T-cell (primary cell): ENCODE measurements at regions not wholly inside any gene's neighbourhood (a gene's known extent, or its start where the extent isn't known, plus 50 kb on each side); places are given as distances from the start of the nearest gene placed in this dataset.

Experiments
- ATAC-seq, 4 experiments: fragments of 200-7000 bp in 3 of 4; fragments of 150-1000 bp in 1 of 4; cut with Tn5 transposase; replicated peaks in 1 of 4; 1 replicate in 3 of 4; 2 replicates in 1 of 4; pipeline ENCODE4 v1.10.0; 2021; ENCODE audit warnings: moderate library complexity in 3 of 4, mild to moderate bottlenecking in 2 of 4, moderate number of reproducible peaks in 1 of 4
- CTCF ChIA-PET, 2 donors: fragments of 300-600 bp; sonication (Branson Sonifier 250); formaldehyde crosslinking; loops; one replicate each; lab custom pipeline; 2022; ENCODE audit warnings: antibody characterized with exemption in 2 of 2; lab: Charles Lee
- POLR2A ChIA-PET, 2 donors: fragments of 300-600 bp; sonication (Branson Sonifier 250); formaldehyde crosslinking; loops; one replicate each; lab custom pipeline; 2022; ENCODE audit warnings: antibody characterized with exemption in 2 of 2; lab: Charles Lee
- DNase-seq, 35 experiments: peaks; one replicate each; pipeline versions ENCODE4 v3.0.0 to v3.0.0-alpha.2; 2013 to 2023
- H3K27ac ChIP-seq: one replicate; pipeline ENCODE4 v1.5.1; 2013; ENCODE audit warnings: low read length
- H3K27me3 ChIP-seq, 2 experiments: replicated peaks in 1 of 2; 1 replicate in 1 of 2; 2 replicates in 1 of 2; pipeline versions ENCODE4 v1.6.1 to v1.7.0; 2013; ENCODE audit warnings: low read length in 1 of 2, mixed read lengths in 1 of 2; ENCODE audit not compliant: control insufficient read depth in 2 of 2, insufficient read depth in 2 of 2; ENCODE audit errors: extremely low read depth in 1 of 2
- H3K36me3 ChIP-seq, 2 donors: 1 replicate in 1 of 2; 2 replicates in 1 of 2; pipeline versions ENCODE4 v1.6.1 to v1.7.0; 2013; ENCODE audit warnings: low read length in 1 of 2; ENCODE audit not compliant: control insufficient read depth in 2 of 2, insufficient read depth in 1 of 2; ENCODE audit errors: extremely low read depth in 1 of 2
- H3K4me1 ChIP-seq, 2 experiments: 1 replicate in 1 of 2; 2 replicates in 1 of 2; pipeline versions ENCODE4 v1.6.1 to v1.7.0; 2013; ENCODE audit warnings: low read length in 2 of 2, mixed read lengths in 1 of 2; ENCODE audit not compliant: insufficient read depth in 2 of 2, control insufficient read depth in 1 of 2; ENCODE audit errors: extremely low read depth in 1 of 2
- H3K4me3 ChIP-seq, 2 donors: 1 replicate in 1 of 2; 2 replicates in 1 of 2; pipeline versions ENCODE4 v1.5.1 to v1.7.0; 2013; ENCODE audit warnings: mild to moderate bottlenecking in 2 of 2, low read length in 1 of 2, moderate library complexity in 1 of 2; ENCODE audit not compliant: control insufficient read depth in 1 of 2; ENCODE audit errors: extremely low read depth in 1 of 2
- H3K9me3 ChIP-seq: 2 replicates; pipeline ENCODE4 v1.7.0; 2013
- H3K27ac Mint-ChIP-seq, 2 donors: one replicate each; pipeline ENCODE4 v1.8.0; 2020 to 2021; ENCODE audit warnings: mild to moderate bottlenecking in 2 of 2, mixed read lengths in 2 of 2
- H3K27me3 Mint-ChIP-seq, 2 donors: one replicate each; pipeline ENCODE4 v1.8.0; 2021 to 2022; ENCODE audit warnings: mixed read lengths in 2 of 2
- H3K36me3 Mint-ChIP-seq: one replicate; pipeline ENCODE4 v1.8.0; 2021; ENCODE audit warnings: mixed read lengths
- H3K4me1 Mint-ChIP-seq, 3 donors: one replicate each; pipeline ENCODE4 v1.8.0; 2020 to 2022; ENCODE audit warnings: mixed read lengths in 3 of 3, mild to moderate bottlenecking in 1 of 3
- H3K4me3 Mint-ChIP-seq, 3 donors: one replicate each; pipeline ENCODE4 v1.8.0; 2020 to 2022; ENCODE audit warnings: mild to moderate bottlenecking in 3 of 3, mixed read lengths in 3 of 3, moderate library complexity in 3 of 3
- H3K9me3 Mint-ChIP-seq, 3 donors: one replicate each; pipeline ENCODE4 v1.8.0; 2020 to 2022; ENCODE audit warnings: mixed read lengths in 3 of 3
- WGBS: methylation state at CpG from one replicate; pipeline ENCODE4 v1.1.5; 2013; ENCODE audit warnings: missing lambda C conversion rate; ENCODE audit not compliant: insufficient coverage; 5-methylcytosine and 5-hydroxymethylcytosine counted together

DNA sequence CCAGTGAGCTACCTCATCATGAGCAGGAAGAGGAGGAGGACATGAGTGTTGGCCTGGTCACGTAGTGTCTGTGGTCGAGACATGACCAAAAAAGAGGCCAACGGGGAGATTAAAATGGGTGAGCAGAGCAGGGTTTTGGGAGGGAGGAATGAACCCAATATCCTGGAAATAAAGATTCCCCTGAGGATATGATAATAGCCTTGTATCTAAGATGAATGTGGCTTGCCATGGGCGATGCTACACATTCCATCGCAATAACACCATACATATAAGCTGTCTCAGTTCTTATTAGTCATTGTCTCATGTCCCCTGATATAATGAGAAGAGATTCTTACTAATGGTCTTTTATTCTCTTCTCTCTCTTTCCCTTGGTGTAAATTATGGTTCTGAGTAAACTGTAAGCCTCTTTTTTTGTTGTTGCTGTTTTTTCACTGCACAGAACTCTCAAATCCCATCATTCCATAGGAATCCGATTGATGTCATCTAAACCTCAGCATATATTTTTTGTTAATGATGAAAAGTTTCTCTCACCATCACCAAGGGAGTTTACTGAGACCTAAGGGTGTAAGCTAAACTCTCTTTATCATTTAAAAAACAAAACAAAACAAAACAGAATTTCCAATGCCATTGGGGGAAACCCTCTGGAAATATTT is 550.4 kb upstream of the AMELY start:
- 73% methylated on average over 2 of the region's 6 CpGs for WGBS
- H3K27ac Mint-ChIP-seq: no peak overlapping the region

DNA sequence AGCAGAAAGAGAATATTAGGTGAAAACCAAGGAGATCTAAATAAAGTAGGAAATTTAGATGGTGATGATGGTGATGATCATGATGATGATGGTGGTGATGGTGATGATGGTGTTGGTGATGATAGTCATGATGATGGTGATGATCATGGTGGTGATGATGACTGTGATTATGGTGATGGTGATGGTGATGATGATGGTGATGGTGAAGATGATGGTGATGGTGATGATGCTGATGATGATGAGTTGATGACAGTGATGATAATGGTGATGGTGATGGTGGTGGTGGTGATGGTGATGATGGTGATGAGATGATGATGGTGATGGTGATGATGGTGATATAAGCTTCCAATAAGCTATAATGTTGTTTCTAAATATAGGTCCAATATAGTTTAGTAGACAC is 548.2 kb upstream of the AMELY start:
- Mint-ChIP-seq H3K4me1 (no peaks in the 10 kb centered on the region), H3K36me3 (no peaks in the 10 kb centered on the region), H3K27ac (no peak overlapping the region), H3K27me3 (peaks cover 0 to 15% of the 10 kb centered on the region in 2 donors), H3K9me3 (no peaks in the 10 kb centered on the region), H3K4me3 (no peak overlapping the region)
- CTCF ChIA-PET: no interaction called here
- ATAC-seq (no peak), DNase-seq (no peak)
- POLR2A ChIA-PET: no interaction called here
- H3K36me3 ChIP-seq: no peaks in the 10 kb centered on the region
- no peak overlapping the region for H3K4me3 ChIP-seq
- no peaks in the 10 kb centered on the region for H3K9me3 ChIP-seq
- no peak overlapping the region for H3K27ac ChIP-seq
- H3K27me3 ChIP-seq: no peaks in the 10 kb centered on the region
- no peaks in the 10 kb centered on the region for H3K4me1 ChIP-seq

More for the DNA sequence above, 550.4 kb upstream of the AMELY start:
- Mint-ChIP-seq H3K27me3 (peaks cover 0 to 16% of the 10 kb centered on the region in 2 donors), H3K36me3 (no peaks in the 10 kb centered on the region), H3K4me1 (no peaks in the 10 kb centered on the region), H3K4me3 (no peak overlapping the region), H3K9me3 (no peaks in the 10 kb centered on the region)
- Histone ChIP-seq H3K27ac (no peak overlapping the region), H3K4me1 (no peaks in the 10 kb centered on the region), H3K27me3 (peaks cover 0 to 2% of the 10 kb centered on the region in 2 experiments), H3K36me3 (no peaks in the 10 kb centered on the region), H3K4me3 (no peak overlapping the region), H3K9me3 (no peaks in the 10 kb centered on the region)
- ChIA-PET CTCF (no interaction called here), POLR2A (no interaction called here)
- ATAC-seq: no peak
- no peak for DNase-seq

DNA sequence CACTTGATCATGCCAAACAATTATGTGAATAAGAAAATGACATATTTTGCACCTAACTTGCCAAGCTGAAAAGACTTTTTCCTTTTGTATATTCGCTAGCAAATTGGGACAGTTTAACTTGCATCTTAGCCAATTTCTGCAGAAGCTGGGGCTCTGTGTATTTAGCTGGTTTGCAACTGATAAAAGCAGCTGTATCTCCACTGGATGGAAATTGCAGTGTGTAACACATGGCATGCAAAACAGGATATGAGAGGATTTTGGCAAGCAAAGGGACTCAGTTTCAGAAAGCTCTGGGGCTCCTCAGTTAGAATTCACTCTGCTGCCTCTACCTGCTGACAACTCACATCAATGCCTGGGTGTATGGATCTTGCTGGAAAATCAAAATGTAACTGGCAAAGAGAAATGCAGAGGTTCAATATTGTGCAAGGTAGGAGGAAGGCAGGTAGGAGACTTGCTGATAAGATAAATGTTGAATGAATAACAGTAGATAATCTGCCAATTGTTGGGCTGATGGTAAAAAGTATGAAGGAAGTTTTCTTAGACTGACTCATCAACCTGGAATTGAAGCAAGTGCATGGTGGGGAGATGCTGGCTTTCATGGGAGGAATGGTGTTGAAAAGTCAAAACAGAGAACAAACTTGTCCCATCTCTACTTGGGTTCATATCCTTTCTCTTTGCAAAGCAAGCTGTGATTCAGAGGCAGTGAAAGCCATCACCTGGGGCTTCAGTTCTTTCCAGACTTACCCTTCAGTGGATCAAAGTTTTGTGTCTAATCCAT is 546.9 kb upstream of the AMELY start:
- Mint-ChIP-seq H3K9me3 (no peaks in the 10 kb centered on the region), H3K4me1 (no peaks in the 10 kb centered on the region), H3K36me3 (no peaks in the 10 kb centered on the region), H3K4me3 (no peak overlapping the region), H3K27ac (no peak overlapping the region), H3K27me3 (peaks cover 0 to 17% of the 10 kb centered on the region in 2 donors)
- CTCF ChIA-PET: no interaction called here
- H3K27me3 ChIP-seq: no peaks in the 10 kb centered on the region
- no peak overlapping the region for H3K27ac ChIP-seq
- no CpG with 5 or more reads among the region's 1 CpG for WGBS
- no peaks in the 10 kb centered on the region for H3K36me3 ChIP-seq
- H3K4me3 ChIP-seq: no peak overlapping the region
- H3K4me1 ChIP-seq: no peaks in the 10 kb centered on the region
- no peak for DNase-seq
- POLR2A ChIA-PET: no interaction called here
- no peaks in the 10 kb centered on the region for H3K9me3 ChIP-seq
- no peak for ATAC-seq

DNA sequence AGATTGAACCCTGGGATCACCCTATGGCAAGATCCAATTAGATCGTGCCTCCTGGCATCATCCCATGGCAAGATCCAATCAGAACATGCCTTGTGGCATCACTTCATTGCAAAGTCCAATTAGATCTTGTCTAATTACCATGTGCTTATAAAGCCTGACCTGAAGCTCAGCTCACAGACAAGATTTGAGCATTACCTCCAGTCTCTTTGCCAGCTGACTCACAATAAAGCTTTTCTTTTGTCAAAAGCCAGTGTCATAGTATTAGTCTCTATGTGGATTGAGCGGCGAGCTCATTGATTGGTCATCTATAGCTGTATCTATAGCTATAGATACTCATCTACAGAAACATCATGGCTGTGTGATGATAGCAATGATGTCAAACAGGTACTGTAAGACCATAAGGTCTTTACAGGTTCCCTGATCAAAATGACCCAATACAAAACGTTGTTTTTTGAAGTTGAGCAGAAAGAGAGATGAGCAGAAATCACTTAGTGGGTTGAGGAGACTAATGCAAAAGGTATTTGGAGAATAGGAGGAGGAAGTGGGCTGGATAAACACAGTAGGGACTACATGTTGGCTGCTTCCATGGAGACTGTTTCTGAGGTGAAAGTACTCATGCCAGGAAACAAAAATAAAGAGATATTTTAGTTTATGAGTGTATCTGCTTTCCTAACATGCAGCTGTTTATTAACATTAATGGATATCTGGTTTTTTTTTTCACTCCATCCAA is 545.9 kb upstream of the AMELY start:
- ChIA-PET POLR2A (no interaction called here), CTCF (no interaction called here)
- ATAC-seq: no peak
- H3K4me1 Mint-ChIP-seq: no peaks in the 10 kb centered on the region
- Histone ChIP-seq H3K36me3 (no peaks in the 10 kb centered on the region), H3K27ac (no peak overlapping the region), H3K4me1 (no peaks in the 10 kb centered on the region), H3K9me3 (no peaks in the 10 kb centered on the region), H3K4me3 (no peak overlapping the region), H3K27me3 (no peaks in the 10 kb centered on the region)
- no peak overlapping the region for H3K27ac Mint-ChIP-seq
- DNase-seq: no peak
- H3K9me3 Mint-ChIP-seq: no peaks in the 10 kb centered on the region
- H3K4me3 Mint-ChIP-seq: no peak overlapping the region
- H3K27me3 Mint-ChIP-seq: peaks cover 0 to 17% of the 10 kb centered on the region in 2 donors
- no peaks in the 10 kb centered on the region for H3K36me3 Mint-ChIP-seq
- WGBS: no CpG with 5 or more reads among the region's 4 CpGs

DNA sequence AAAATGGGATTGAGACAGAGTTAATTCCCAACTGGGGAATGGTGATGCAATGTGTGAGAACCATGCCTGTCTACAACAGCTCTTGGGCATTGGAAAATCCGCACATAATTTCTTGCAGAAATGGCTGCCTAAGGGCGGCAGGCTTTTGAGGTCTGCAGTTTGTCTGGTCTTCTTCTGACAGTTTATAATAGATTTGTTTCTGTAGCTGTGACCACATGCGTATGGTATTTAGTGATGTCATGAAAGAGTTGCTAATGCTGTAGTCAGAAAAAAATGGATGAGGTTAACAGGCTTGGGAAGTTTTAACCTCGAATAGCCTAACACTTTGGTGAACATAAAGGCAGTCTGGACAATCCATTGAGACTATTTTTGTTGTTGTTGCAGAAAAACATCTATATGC is 544.1 kb upstream of the AMELY start:
- no peak for ATAC-seq
- Histone ChIP-seq H3K4me3 (no peak overlapping the region), H3K36me3 (no peaks in the 10 kb centered on the region), H3K27ac (no peak overlapping the region), H3K9me3 (no peaks in the 10 kb centered on the region), H3K4me1 (no peaks in the 10 kb centered on the region), H3K27me3 (no peaks in the 10 kb centered on the region)
- no peak for DNase-seq
- Mint-ChIP-seq H3K27me3 (peaks cover 0 to 14% of the 10 kb centered on the region in 2 donors), H3K4me3 (no peak overlapping the region), H3K36me3 (no peaks in the 10 kb centered on the region), H3K4me1 (no peaks in the 10 kb centered on the region), H3K27ac (no peak overlapping the region), H3K9me3 (no peaks in the 10 kb centered on the region)
- ChIA-PET POLR2A (no interaction called here), CTCF (no interaction called here)
- WGBS: no CpG with 5 or more reads among the region's 4 CpGs

DNA sequence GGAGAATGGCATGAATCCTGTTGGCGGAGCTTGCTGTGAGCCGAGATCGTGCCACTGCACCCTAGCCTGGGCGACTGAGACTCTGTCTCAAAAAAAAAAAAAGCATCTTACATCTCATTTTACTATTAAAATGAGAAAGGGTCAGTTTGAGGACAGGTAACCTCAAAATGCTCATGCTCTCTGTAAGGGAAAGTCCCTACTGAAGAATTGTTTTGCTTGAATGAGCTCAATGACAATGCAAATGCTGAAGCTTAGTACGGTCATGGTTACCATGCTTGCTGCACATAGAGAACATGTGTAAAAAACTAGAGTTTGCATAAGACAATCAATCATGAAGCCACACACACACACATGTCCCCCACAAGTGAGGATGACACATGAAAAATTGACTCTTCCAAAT is 541.8 kb upstream of the AMELY start:
- ATAC-seq: no peak
- Mint-ChIP-seq H3K27me3 (peaks cover 0 to 14% of the 10 kb centered on the region in 2 donors), H3K4me1 (no peaks in the 10 kb centered on the region), H3K27ac (no peak overlapping the region), H3K9me3 (no peaks in the 10 kb centered on the region), H3K36me3 (no peaks in the 10 kb centered on the region), H3K4me3 (no peak overlapping the region)
- WGBS: no CpG with 5 or more reads among the region's 5 CpGs
- Histone ChIP-seq H3K27ac (no peak overlapping the region), H3K27me3 (no peaks in the 10 kb centered on the region), H3K36me3 (no peaks in the 10 kb centered on the region), H3K9me3 (no peaks in the 10 kb centered on the region), H3K4me3 (no peak overlapping the region), H3K4me1 (no peaks in the 10 kb centered on the region)
- DNase-seq: no peak
- CTCF ChIA-PET: no interaction called here
- POLR2A ChIA-PET: no interaction called here
